ENCODE measurements at regions not wholly inside any gene's neighbourhood (a gene's known extent, or its start where the extent isn't known, plus 50 kb on each side); places are given as distances from the start of the nearest gene placed in this dataset.
"Not testable (repeated sequence)": the region's sequence is repeated elsewhere in the genome, so short reads cannot be mapped to it uniquely, and the experiment has no call there.

GRCh38 chr10:109314016-109314415 is 609.3 kb downstream of the XPNPEP1 start:
- H3K4me3 Mint-ChIP-seq, H3K9me3 Mint-ChIP-seq: not testable (repeated sequence)

GRCh38 chr10:109312555-109312954 is 610.8 kb downstream of the XPNPEP1 start:
- not testable (repeated sequence) for DNase-seq; H3K27ac Mint-ChIP-seq; H3K9me3 Mint-ChIP-seq; H3K36me3 Mint-ChIP-seq (ENCODE audit: low read depth); H3K27me3 Mint-ChIP-seq; H3K4me3 Mint-ChIP-seq; H3K4me1 Mint-ChIP-seq (ENCODE audit: low read depth)

More at GRCh38 chr10:109314016-109314415, 609.3 kb downstream of the XPNPEP1 start:
- not testable (repeated sequence) for H3K27me3 Mint-ChIP-seq; H3K27ac Mint-ChIP-seq; H3K36me3 Mint-ChIP-seq (ENCODE audit: low read depth); DNase-seq; H3K4me1 Mint-ChIP-seq (ENCODE audit: low read depth)

- Mint-ChIP-seq H3K27me3 (no peaks in the 10 kb centered on the region), H3K27ac (no peak overlapping the region), H3K9me3 (peaks cover 8% of the 10 kb centered on the region), H3K36me3 (ENCODE audit: low read depth) (no peaks in the 10 kb centered on the region), H3K4me3 (no peak overlapping the region), H3K4me1 (ENCODE audit: low read depth) (no peaks in the 10 kb centered on the region)
- DNase-seq = no peak
Measured at GRCh38 chr10:109308971-109309370, 614.3 kb downstream of the XPNPEP1 start.

- not testable (repeated sequence) for H3K27me3 Mint-ChIP-seq; H3K4me1 Mint-ChIP-seq (ENCODE audit: low read depth); H3K36me3 Mint-ChIP-seq (ENCODE audit: low read depth); H3K4me3 Mint-ChIP-seq; H3K27ac Mint-ChIP-seq; H3K9me3 Mint-ChIP-seq; DNase-seq
Measured at GRCh38 chr10:109307102-109307501, 616.2 kb downstream of the XPNPEP1 start.

GRCh38 chr10:109306698-109307097 is 616.6 kb downstream of the XPNPEP1 start:
- no peak for DNase-seq
- Mint-ChIP-seq H3K4me3 (no peak overlapping the region), H3K27me3 (no peaks in the 10 kb centered on the region), H3K36me3 (ENCODE audit: low read depth) (no peaks in the 10 kb centered on the region), H3K27ac (no peak overlapping the region), H3K4me1 (ENCODE audit: low read depth) (no peaks in the 10 kb centered on the region), H3K9me3 (peaks cover 7% of the 10 kb centered on the region)

- Mint-ChIP-seq H3K4me1 (ENCODE audit: low read depth) (no peaks in the 10 kb centered on the region), H3K9me3 (peaks cover 10% of the 10 kb centered on the region), H3K27me3 (no peaks in the 10 kb centered on the region), H3K27ac (no peak overlapping the region), H3K36me3 (ENCODE audit: low read depth) (no peaks in the 10 kb centered on the region), H3K4me3 (no peak overlapping the region)
- DNase-seq = no peak
Measured at GRCh38 chr10:109287858-109288257, 635.5 kb downstream of the XPNPEP1 start.

- no peak overlapping the region for H3K27ac Mint-ChIP-seq
- H3K9me3 Mint-ChIP-seq = peaks cover 8% of the 10 kb centered on the region
- H3K27me3 Mint-ChIP-seq = no peaks in the 10 kb centered on the region
- DNase-seq = no peak
- no peak overlapping the region for H3K4me3 Mint-ChIP-seq
- no peaks in the 10 kb centered on the region for H3K4me1 Mint-ChIP-seq (ENCODE audit: low read depth)
- H3K36me3 Mint-ChIP-seq (ENCODE audit: low read depth) = no peaks in the 10 kb centered on the region
Measured at GRCh38 chr10:109282510-109282909, 640.8 kb downstream of the XPNPEP1 start.

GRCh38 chr10:109281347-109281746 is 642.0 kb downstream of the XPNPEP1 start:
- Mint-ChIP-seq H3K4me3 (no peak overlapping the region), H3K27ac (no peak overlapping the region), H3K9me3 (peaks cover 2% of the 10 kb centered on the region), H3K36me3 (ENCODE audit: low read depth) (no peaks in the 10 kb centered on the region), H3K27me3 (no peaks in the 10 kb centered on the region), H3K4me1 (ENCODE audit: low read depth) (no peaks in the 10 kb centered on the region)
- DNase-seq = no peak

GRCh38 chr10:109280837-109281236 is 642.5 kb downstream of the XPNPEP1 start:
- no peak for DNase-seq
- Mint-ChIP-seq H3K36me3 (ENCODE audit: low read depth) (no peaks in the 10 kb centered on the region), H3K27me3 (no peaks in the 10 kb centered on the region), H3K4me1 (ENCODE audit: low read depth) (no peaks in the 10 kb centered on the region), H3K27ac (no peak overlapping the region), H3K4me3 (no peak overlapping the region), H3K9me3 (peaks cover 2% of the 10 kb centered on the region)

- Mint-ChIP-seq H3K27ac (no peak overlapping the region), H3K27me3 (no peaks in the 10 kb centered on the region), H3K4me3 (no peak overlapping the region), H3K9me3 (peaks cover 6% of the 10 kb centered on the region), H3K36me3 (ENCODE audit: low read depth) (no peaks in the 10 kb centered on the region), H3K4me1 (ENCODE audit: low read depth) (no peaks in the 10 kb centered on the region)
- no peak for DNase-seq
Measured at GRCh38 chr10:109277456-109277855, 645.9 kb downstream of the XPNPEP1 start.

- Mint-ChIP-seq H3K4me1 (ENCODE audit: low read depth) (no peaks in the 10 kb centered on the region), H3K36me3 (ENCODE audit: low read depth) (no peaks in the 10 kb centered on the region), H3K4me3 (no peak overlapping the region), H3K9me3 (peaks cover 6% of the 10 kb centered on the region), H3K27ac (no peak overlapping the region), H3K27me3 (no peaks in the 10 kb centered on the region)
- DNase-seq = no peak
Measured at GRCh38 chr10:109275960-109276359, 647.4 kb downstream of the XPNPEP1 start.

- Mint-ChIP-seq H3K27me3 (no peaks in the 10 kb centered on the region), H3K36me3 (ENCODE audit: low read depth) (no peaks in the 10 kb centered on the region), H3K4me1 (ENCODE audit: low read depth) (no peaks in the 10 kb centered on the region), H3K4me3 (no peak overlapping the region), H3K9me3 (peaks cover 6% of the 10 kb centered on the region), H3K27ac (no peak overlapping the region)
- DNase-seq = no peak
Measured at GRCh38 chr10:109274681-109275080, 648.6 kb downstream of the XPNPEP1 start.

GRCh38 chr10:109270173-109270572 is 653.1 kb downstream of the XPNPEP1 start:
- Mint-ChIP-seq H3K36me3 (ENCODE audit: low read depth) (no peaks in the 10 kb centered on the region), H3K4me1 (ENCODE audit: low read depth) (no peaks in the 10 kb centered on the region), H3K27me3 (no peaks in the 10 kb centered on the region), H3K27ac (no peak overlapping the region), H3K9me3 (peaks cover 11% of the 10 kb centered on the region), H3K4me3 (no peak overlapping the region)
- DNase-seq = no peak

- H3K27ac Mint-ChIP-seq = no peak overlapping the region
- peaks cover 23% of the 10 kb centered on the region for H3K9me3 Mint-ChIP-seq
- H3K36me3 Mint-ChIP-seq (ENCODE audit: low read depth) = no peaks in the 10 kb centered on the region
- no peak for DNase-seq
- H3K27me3 Mint-ChIP-seq = no peaks in the 10 kb centered on the region
- no peak overlapping the region for H3K4me3 Mint-ChIP-seq
- no peaks in the 10 kb centered on the region for H3K4me1 Mint-ChIP-seq (ENCODE audit: low read depth)
Measured at GRCh38 chr10:109264004-109264403, 659.3 kb downstream of the XPNPEP1 start.

- no peak overlapping the region for H3K27ac Mint-ChIP-seq
- H3K27me3 Mint-ChIP-seq = no peaks in the 10 kb centered on the region
- H3K36me3 Mint-ChIP-seq (ENCODE audit: low read depth) = no peaks in the 10 kb centered on the region
- H3K4me3 Mint-ChIP-seq = no peak overlapping the region
- H3K9me3 Mint-ChIP-seq = peaks cover 21% of the 10 kb centered on the region
- no peak for DNase-seq
- no peaks in the 10 kb centered on the region for H3K4me1 Mint-ChIP-seq (ENCODE audit: low read depth)
Measured at GRCh38 chr10:109261231-109261630, 662.1 kb downstream of the XPNPEP1 start.

GRCh38 chr10:109259293-109259692 is 664.0 kb downstream of the XPNPEP1 start:
- Mint-ChIP-seq H3K9me3 (peaks cover 21% of the 10 kb centered on the region), H3K27me3 (no peaks in the 10 kb centered on the region), H3K4me3 (no peak overlapping the region), H3K4me1 (ENCODE audit: low read depth) (no peaks in the 10 kb centered on the region), H3K27ac (no peak overlapping the region), H3K36me3 (ENCODE audit: low read depth) (no peaks in the 10 kb centered on the region)
- DNase-seq = no peak
